ENCODE measurements at regions not wholly inside any gene's neighbourhood (a gene's known extent, or its start where the extent isn't known, plus 50 kb on each side); places are given as distances from the start of the nearest gene placed in this dataset.
"Not testable (repeated sequence)": the region's sequence is repeated elsewhere in the genome, so short reads cannot be mapped to it uniquely, and the experiment has no call there.

GRCh38 chr4:59770601-59771264 lies 1429.4 kb upstream of the ADGRL3 start:
- H3K4me3 ChIP-seq (ENCODE audit: low read length), result no peak overlapping the region
- no peak for DNase-seq (ENCODE audit: low read depth)
- no peak for TF ChIP-seq CTCF (IDR thresholded peaks at IDR 0.05; ENCODE audit: insufficient read depth, low read depth, low read length, missing control alignments)

GRCh38 chr4:59772641-59773139 lies 1427.4 kb upstream of the ADGRL3 start:
- no peak for TF ChIP-seq CTCF (IDR thresholded peaks at IDR 0.05; ENCODE audit: insufficient read depth, low read depth, low read length, missing control alignments)
- no peak overlapping the region for H3K4me3 ChIP-seq (ENCODE audit: low read length)
- no peak for DNase-seq (ENCODE audit: low read depth)

GRCh38 chr4:59780271-59780670 lies 1419.9 kb upstream of the ADGRL3 start:
- DNase-seq (ENCODE audit: low read depth); H3K4me3 ChIP-seq (ENCODE audit: low read length): not testable (repeated sequence)

- DNase-seq (ENCODE audit: low read depth), result no peak
- H3K4me3 ChIP-seq (ENCODE audit: low read length), result no peak overlapping the region
- TF ChIP-seq CTCF (IDR thresholded peaks at IDR 0.05; ENCODE audit: insufficient read depth, low read depth, low read length, missing control alignments), result no peak
Observed at GRCh38 chr4:59805176-59805575, 1395.0 kb upstream of the ADGRL3 start.

- TF ChIP-seq CTCF (IDR thresholded peaks at IDR 0.05; ENCODE audit: insufficient read depth, low read depth, low read length, missing control alignments), result no peak
- no peak overlapping the region for H3K4me3 ChIP-seq (ENCODE audit: low read length)
- DNase-seq (ENCODE audit: low read depth), result peak; percentile 0
Observed at GRCh38 chr4:59814402-59815010, 1385.6 kb upstream of the ADGRL3 start.

- DNase-seq (ENCODE audit: low read depth), result no peak
- TF ChIP-seq CTCF (IDR thresholded peaks at IDR 0.05; ENCODE audit: insufficient read depth, low read depth, low read length, missing control alignments), result no peak
Observed at GRCh38 chr4:59818656-59819055, 1381.5 kb upstream of the ADGRL3 start.

GRCh38 chr4:59823311-59823710 lies 1376.8 kb upstream of the ADGRL3 start:
- no peak overlapping the region for H3K4me3 ChIP-seq (ENCODE audit: low read length)
- TF ChIP-seq CTCF (IDR thresholded peaks at IDR 0.05; ENCODE audit: insufficient read depth, low read depth, low read length, missing control alignments), result no peak
- no peak for DNase-seq (ENCODE audit: low read depth)

More at GRCh38 chr4:59818656-59819055, 1381.5 kb upstream of the ADGRL3 start:
- H3K4me3 ChIP-seq (ENCODE audit: low read length), result no peak overlapping the region
